HCT116 (cell line): ENCODE measurements at regions not wholly inside any gene's neighbourhood (a gene's known extent, or its start where the extent isn't known, plus 50 kb on each side); places are given as distances from the start of the nearest gene placed in this dataset.

Source experiments
- ATAC-seq: fragments of 200-7000 bp; cut with Tn5 transposase; 2 replicates; pipeline ENCODE4 v1.9.1; 2020; ENCODE audit warnings: mild to moderate bottlenecking, moderate library complexity
- BruUV-seq: library from RNA; stranded (reverse); fragments of 400-500 nt; replicated peaks from 2 replicates; lab custom pipeline; 2021; lab: Mats Ljungman, UMichigan
- CTCF ChIA-PET: fragments of 300-600 bp; sonication (Branson Sonifier 250); formaldehyde crosslinking; loops from one replicate; lab custom pipeline; 2021; ENCODE audit warnings: antibody characterized with exemption; lab: Charles Lee
- POLR2A ChIA-PET: fragments of 300-600, 350-600 bp; sonication (Branson Sonifier 250); formaldehyde crosslinking; loops from one replicate; lab custom pipeline; 2021; ENCODE audit warnings: antibody characterized with exemption; lab: Charles Lee
- RAD21 ChIA-PET, 2 experiments: fragments of 300-600 bp; sonication (Branson Sonifier 250); formaldehyde crosslinking; loops; one replicate each; lab custom pipeline; 2023; ENCODE audit warnings: low total read pairs in 2 of 2; ENCODE audit not compliant: uncharacterized antibody in 2 of 2, unreplicated experiment in 2 of 2, low non-redundant PET in 1 of 2; lab: Charles Lee
- DNase-seq: peaks from one replicate; pipeline ENCODE4 v3.0.0-alpha.2; 2010; ENCODE audit warnings: low read depth, low spot score
- H2AFZ ChIP-seq: fragments of 200-600 bp; shearing (Covaris generic), sonication (generic); 2 replicates; pipeline ENCODE4 v1.6.1; 2017; ENCODE audit warnings: low read depth, mixed run types, mixed read lengths, antibody characterized with exemption, low read length; ENCODE audit not compliant: poor library complexity, severe bottlenecking
- H3K27ac ChIP-seq: 2 replicates; pipeline ENCODE4 v1.5.1; 2012; ENCODE audit warnings: low read depth, low read length
- H3K27me3 ChIP-seq: fragments of 200-600 bp; sonication (generic); 2 replicates; pipeline ENCODE4 v1.6.1; 2016; ENCODE audit warnings: mixed run types, low read length, mixed read lengths; ENCODE audit not compliant: insufficient read depth
- H3K36me3 ChIP-seq, 2 experiments: fragments of 200-500 bp in 1 of 2; fragments of 200-600 bp in 1 of 2; sonication (Bioruptor generic) in 1 of 2; sonication (generic) in 1 of 2; 2 replicates each; pipeline versions ENCODE4 v1.5.1 to v1.6.1; 2014 to 2016; ENCODE audit warnings: low read length in 2 of 2, inconsistent platforms in 1 of 2, mixed read lengths in 1 of 2, mixed run types in 1 of 2; ENCODE audit not compliant: insufficient read depth in 2 of 2, control insufficient read depth in 1 of 2
- H3K4me1 ChIP-seq, 2 experiments: fragments of 200-600 bp in 1 of 2; sonication (generic) in 1 of 2; 2 replicates each; pipeline versions ENCODE4 v1.5.1 to v1.6.1; 2012 to 2017; ENCODE audit warnings: low read length in 2 of 2, inconsistent platforms in 1 of 2, mild to moderate bottlenecking in 1 of 2, mixed read lengths in 1 of 2, mixed run types in 1 of 2, moderate library complexity in 1 of 2; ENCODE audit not compliant: insufficient read depth in 2 of 2, control insufficient read depth in 1 of 2
- H3K4me2 ChIP-seq: fragments of 200-600 bp; sonication (generic); 2 replicates; pipeline ENCODE4 v1.6.1; 2017; ENCODE audit warnings: mixed run types, low read length, mixed read lengths
- H3K4me3 ChIP-seq, 2 experiments: fragments of 200-600 bp in 1 of 2; sonication (generic) in 1 of 2; replicated peaks in 1 of 2; 2 replicates each; pipeline ENCODE4 v1.5.1; 2011 to 2016; ENCODE audit warnings: low read length in 2 of 2, control low read depth in 1 of 2, low read depth in 1 of 2, mild to moderate bottlenecking in 1 of 2, mixed read lengths in 1 of 2, mixed run types in 1 of 2
- H3K79me2 ChIP-seq: fragments of 200-600 bp; sonication (generic); 2 replicates; pipeline ENCODE4 v1.6.1; 2017; ENCODE audit warnings: mild to moderate bottlenecking, mixed run types, low read length, moderate library complexity, mixed read lengths; ENCODE audit not compliant: insufficient read depth
- H3K9ac ChIP-seq: fragments of 200-600 bp; sonication (generic); 2 replicates; pipeline ENCODE4 v1.6.1; 2016; ENCODE audit warnings: low read length, mixed read lengths
- H3K9me2 ChIP-seq: fragments of 200-600 bp; sonication (generic), shearing (Covaris generic); 2 replicates; pipeline ENCODE4 v1.6.1; 2017; ENCODE audit warnings: mixed run types, mild to moderate bottlenecking, moderate library complexity; ENCODE audit not compliant: insufficient read depth
- H3K9me3 ChIP-seq, 2 experiments: fragments of 200-500 bp in 1 of 2; fragments of 200-600 bp in 1 of 2; sonication (Bioruptor generic) in 1 of 2; sonication (generic) in 1 of 2; 2 replicates each; pipeline ENCODE4 v1.6.1; 2014 to 2017; ENCODE audit warnings: low read length in 2 of 2, mixed read lengths in 2 of 2, inconsistent platforms in 1 of 2, low read depth in 1 of 2, mild to moderate bottlenecking in 1 of 2, mixed run types in 1 of 2, moderate library complexity in 1 of 2; ENCODE audit not compliant: control insufficient read depth in 1 of 2, insufficient read depth in 1 of 2
- H4K20me1 ChIP-seq: fragments of 200-600 bp; sonication (generic), shearing (Covaris generic); 2 replicates; pipeline ENCODE4 v1.6.1; 2017; ENCODE audit warnings: mixed run types, mild to moderate bottlenecking, moderate library complexity; ENCODE audit not compliant: insufficient read depth
- CBX3 ChIP-seq: IDR thresholded peaks from 2 replicates; pipeline ENCODE4 v1.6.1; 2012; ENCODE audit warnings: low read depth
- EGR1 ChIP-seq: IDR thresholded peaks from 2 replicates; pipeline ENCODE4 v1.6.1; 2012; ENCODE audit warnings: low read depth
- EZH2 ChIP-seq: fragments of 200-600 bp; sonication (generic); IDR thresholded peaks from 2 replicates; pipeline ENCODE4 v1.6.1; 2017; ENCODE audit warnings: antibody characterized with exemption, mixed run types
- EZH2phosphoT487 ChIP-seq: fragments of 200-600 bp; IDR thresholded peaks from 2 replicates; pipeline ENCODE4 v1.6.1; 2018; ENCODE audit warnings: antibody characterized with exemption, borderline replicate concordance
- JUND ChIP-seq: IDR thresholded peaks from 2 replicates; pipeline ENCODE4 v1.6.1; 2012
- RAD21 ChIP-seq: IDR thresholded peaks from 2 replicates; pipeline ENCODE4 v1.6.1; 2012; ENCODE audit warnings: low read depth, mild to moderate bottlenecking
- SP1 ChIP-seq: IDR thresholded peaks from 2 replicates; pipeline ENCODE4 v1.6.1; 2012; ENCODE audit warnings: low read depth
- SRF ChIP-seq: IDR thresholded peaks from 2 replicates; pipeline ENCODE4 v1.6.1; 2012; ENCODE audit warnings: low read depth
- ZNF274 ChIP-seq: fragments of 200-500 bp; sonication (Bioruptor generic); IDR thresholded peaks from 2 replicates; pipeline ENCODE4 v1.6.1; 2014; ENCODE audit warnings: mild to moderate bottlenecking, low read depth, low read length, inconsistent platforms
- intact Hi-C: fragments of 100-400 bp; cut with micrococcal nuclease; formaldehyde crosslinking; loops from 2 replicates; pipeline ENCODE4 v1.10.0; 2022
- TF ChIP-seq, protein P1 (sequence below): IDR thresholded peaks from 2 replicates; pipeline ENCODE4 v1.6.1; 2012
- TF ChIP-seq, protein P2 (sequence below): IDR thresholded peaks from 2 replicates; pipeline ENCODE4 v1.6.1; 2012; ENCODE audit warnings: low read depth
- TF ChIP-seq, protein P3 (sequence below): IDR thresholded peaks from 2 replicates; pipeline ENCODE4 v1.6.1; 2012

DNA sequence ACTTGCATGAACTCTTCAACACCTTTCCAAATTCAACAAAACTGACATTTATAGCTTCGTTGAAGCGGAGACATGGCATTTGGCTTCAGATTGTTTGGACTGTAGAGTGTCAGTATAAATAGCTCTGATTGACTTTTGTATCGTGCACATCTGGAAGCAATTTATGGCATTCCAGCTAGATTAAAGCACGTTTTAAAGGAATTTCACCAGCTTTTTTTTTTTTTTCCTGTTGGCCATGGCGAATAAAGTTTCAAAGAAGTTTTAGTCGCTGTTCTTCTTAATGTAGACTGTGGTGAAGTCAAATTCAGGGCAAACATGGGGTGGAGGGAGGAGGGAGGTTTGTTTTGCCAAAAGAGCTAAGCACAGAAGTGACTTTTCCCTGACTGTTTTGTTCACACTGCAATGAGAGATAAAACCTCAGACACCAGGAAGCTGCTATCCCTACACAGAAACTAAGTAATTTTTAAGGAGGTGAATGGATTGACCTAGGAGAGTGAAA lies 391.0 kb upstream of the RARB start:
- no TSS peak for BruUV-seq
- Histone ChIP-seq H3K27ac (no peak overlapping the region), H3K9me3 (no peaks in the 10 kb centered on the region), H3K4me3 (no peak overlapping the region), H3K4me2 (no peak overlapping the region), H3K9me2 (no peaks in the 10 kb centered on the region), H3K27me3 (no peaks in the 10 kb centered on the region), H3K9ac (no peak overlapping the region), H3K36me3 (no peaks in the 10 kb centered on the region), H3K79me2 (no peaks in the 10 kb centered on the region), H3K4me1 (no peaks in the 10 kb centered on the region), H2AFZ (no peak overlapping the region), H4K20me1 (no peaks in the 10 kb centered on the region)
- intact Hi-C loops: no loop called here
- TF ChIP-seq SP1: no peak
- ATAC-seq (no peak), DNase-seq (no peak)
- ChIA-PET RAD21 (no interaction called here), CTCF (no interaction called here), POLR2A (no interaction called here)

- Histone ChIP-seq H3K27ac (no peak overlapping the region), H3K4me2 (no peak overlapping the region), H3K4me1 (no peaks in the 10 kb centered on the region), H3K79me2 (no peaks in the 10 kb centered on the region), H3K36me3 (no peaks in the 10 kb centered on the region), H3K4me3 (no peak overlapping the region), H3K9ac (no peak overlapping the region), H2AFZ (no peak overlapping the region), H3K9me3 (no peaks in the 10 kb centered on the region), H4K20me1 (no peaks in the 10 kb centered on the region), H3K9me2 (no peaks in the 10 kb centered on the region), H3K27me3 (0 out of 2 replicates have a peak, but pooled peaks cover 5% of the 10 kb centered on the region)
- no peak for TF ChIP-seq EZH2phosphoT487
- intact Hi-C loops: no loop called here
- DNase-seq: no peak
- ATAC-seq: no peak
- POLR2A ChIA-PET: no interaction called here
- CTCF ChIA-PET: no interaction called here
- no TSS peak for BruUV-seq
- RAD21 ChIA-PET: no interaction called here
These were observed 389.8 kb upstream of the RARB start for GRCh38 chr3:25038271-25038670.

GRCh38 chr3:25038922-25039321 lies 389.1 kb upstream of the RARB start:
- Histone ChIP-seq H3K9me3 (no peaks in the 10 kb centered on the region), H3K9me2 (no peaks in the 10 kb centered on the region), H3K4me3 (no peak overlapping the region), H3K79me2 (no peaks in the 10 kb centered on the region), H3K4me2 (no peak overlapping the region), H3K27ac (no peak overlapping the region), H4K20me1 (no peaks in the 10 kb centered on the region), H3K9ac (no peak overlapping the region), H3K36me3 (no peaks in the 10 kb centered on the region), H3K4me1 (no peaks in the 10 kb centered on the region), H2AFZ (no peak overlapping the region), H3K27me3 (peaks cover 8% of the 10 kb centered on the region; the same call in 1 of the 2 replicates)
- ChIA-PET RAD21 (no interaction called here), POLR2A (no interaction called here), CTCF (interaction anchor here (0.9 kb wide), 1 partner anchor 16 kb away, joined by 3 read pairs; no protein-coding TSS in a partner anchor)
- BruUV-seq: no TSS peak
- DNase-seq (no peak), ATAC-seq (no peak)
- intact Hi-C loops: no loop called here
- TF ChIP-seq, protein P1, sequence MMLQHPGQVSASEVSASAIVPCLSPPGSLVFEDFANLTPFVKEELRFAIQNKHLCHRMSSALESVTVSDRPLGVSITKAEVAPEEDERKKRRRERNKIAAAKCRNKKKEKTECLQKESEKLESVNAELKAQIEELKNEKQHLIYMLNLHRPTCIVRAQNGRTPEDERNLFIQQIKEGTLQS: no peak
- TF ChIP-seq, protein P2, sequence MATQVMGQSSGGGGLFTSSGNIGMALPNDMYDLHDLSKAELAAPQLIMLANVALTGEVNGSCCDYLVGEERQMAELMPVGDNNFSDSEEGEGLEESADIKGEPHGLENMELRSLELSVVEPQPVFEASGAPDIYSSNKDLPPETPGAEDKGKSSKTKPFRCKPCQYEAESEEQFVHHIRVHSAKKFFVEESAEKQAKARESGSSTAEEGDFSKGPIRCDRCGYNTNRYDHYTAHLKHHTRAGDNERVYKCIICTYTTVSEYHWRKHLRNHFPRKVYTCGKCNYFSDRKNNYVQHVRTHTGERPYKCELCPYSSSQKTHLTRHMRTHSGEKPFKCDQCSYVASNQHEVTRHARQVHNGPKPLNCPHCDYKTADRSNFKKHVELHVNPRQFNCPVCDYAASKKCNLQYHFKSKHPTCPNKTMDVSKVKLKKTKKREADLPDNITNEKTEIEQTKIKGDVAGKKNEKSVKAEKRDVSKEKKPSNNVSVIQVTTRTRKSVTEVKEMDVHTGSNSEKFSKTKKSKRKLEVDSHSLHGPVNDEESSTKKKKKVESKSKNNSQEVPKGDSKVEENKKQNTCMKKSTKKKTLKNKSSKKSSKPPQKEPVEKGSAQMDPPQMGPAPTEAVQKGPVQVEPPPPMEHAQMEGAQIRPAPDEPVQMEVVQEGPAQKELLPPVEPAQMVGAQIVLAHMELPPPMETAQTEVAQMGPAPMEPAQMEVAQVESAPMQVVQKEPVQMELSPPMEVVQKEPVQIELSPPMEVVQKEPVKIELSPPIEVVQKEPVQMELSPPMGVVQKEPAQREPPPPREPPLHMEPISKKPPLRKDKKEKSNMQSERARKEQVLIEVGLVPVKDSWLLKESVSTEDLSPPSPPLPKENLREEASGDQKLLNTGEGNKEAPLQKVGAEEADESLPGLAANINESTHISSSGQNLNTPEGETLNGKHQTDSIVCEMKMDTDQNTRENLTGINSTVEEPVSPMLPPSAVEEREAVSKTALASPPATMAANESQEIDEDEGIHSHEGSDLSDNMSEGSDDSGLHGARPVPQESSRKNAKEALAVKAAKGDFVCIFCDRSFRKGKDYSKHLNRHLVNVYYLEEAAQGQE: no peak
- TF ChIP-seq CBX3 (no peak), EGR1 (no peak), SRF (no peak), EZH2 (no peak), ZNF274 (no peak), RAD21 (no peak), JUND (no peak)
- TF ChIP-seq, protein P3, sequence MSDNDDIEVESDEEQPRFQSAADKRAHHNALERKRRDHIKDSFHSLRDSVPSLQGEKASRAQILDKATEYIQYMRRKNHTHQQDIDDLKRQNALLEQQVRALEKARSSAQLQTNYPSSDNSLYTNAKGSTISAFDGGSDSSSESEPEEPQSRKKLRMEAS: no peak
